ENCODE measurements at regions not wholly inside any gene's neighbourhood (a gene's known extent, or its start where the extent isn't known, plus 50 kb on each side); places are given as distances from the start of the nearest gene placed in this dataset.

DNA sequence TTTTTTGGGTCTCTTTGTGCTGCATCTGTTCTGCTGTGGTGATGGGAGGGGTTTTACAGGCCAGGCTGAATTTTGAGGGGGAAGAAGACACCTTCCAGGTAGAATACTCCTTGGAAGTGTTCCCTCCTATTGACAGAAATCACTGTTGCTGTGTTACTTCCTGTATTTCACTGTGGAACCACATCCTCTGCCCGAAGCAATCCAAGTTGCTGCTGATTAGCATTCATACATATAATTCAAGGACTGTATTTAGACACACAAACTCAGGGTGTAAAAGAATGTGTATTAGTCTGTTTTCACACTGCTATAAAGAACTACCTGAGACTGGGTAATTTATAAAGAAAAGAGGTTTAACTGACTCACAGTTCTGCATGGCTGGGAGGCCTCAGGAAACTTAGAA, 50.6 kb upstream of the TMEM244 start:
- no peak for DNase-seq

All from left kidney (tissue), 1 donor.